ENCODE measurements at regions not wholly inside any gene's neighbourhood (a gene's known extent, or its start where the extent isn't known, plus 50 kb on each side); places are given as distances from the start of the nearest gene placed in this dataset.

DNA sequence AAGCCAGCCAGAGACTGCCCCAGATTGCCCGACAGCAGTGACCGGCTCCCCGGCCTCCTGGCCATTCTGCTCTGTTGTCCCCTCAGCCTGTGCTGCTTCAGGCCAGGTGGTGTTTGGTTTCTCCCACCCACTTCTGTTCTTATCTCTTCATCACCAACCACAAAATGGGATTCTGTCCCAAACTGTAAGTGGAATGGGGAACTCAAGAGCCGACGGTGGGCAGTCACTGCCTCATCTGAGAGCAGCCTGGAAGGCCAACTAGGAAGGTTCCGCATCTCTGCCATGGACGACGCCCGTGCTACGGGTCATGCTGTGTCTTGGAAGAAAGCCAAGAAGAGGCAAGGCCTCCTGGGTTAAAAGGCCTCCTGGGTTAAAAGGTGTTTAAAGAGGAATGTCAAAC is 219.0 kb upstream of the PIK3R1 start:
- in situ Hi-C loops (cut with HindIII; ENCODE audit: low sequenced_read_pairs), result loop anchor here (25.0 kb wide), 1 partner anchor 266 kb away; no protein-coding TSS in a partner anchor

DNA sequence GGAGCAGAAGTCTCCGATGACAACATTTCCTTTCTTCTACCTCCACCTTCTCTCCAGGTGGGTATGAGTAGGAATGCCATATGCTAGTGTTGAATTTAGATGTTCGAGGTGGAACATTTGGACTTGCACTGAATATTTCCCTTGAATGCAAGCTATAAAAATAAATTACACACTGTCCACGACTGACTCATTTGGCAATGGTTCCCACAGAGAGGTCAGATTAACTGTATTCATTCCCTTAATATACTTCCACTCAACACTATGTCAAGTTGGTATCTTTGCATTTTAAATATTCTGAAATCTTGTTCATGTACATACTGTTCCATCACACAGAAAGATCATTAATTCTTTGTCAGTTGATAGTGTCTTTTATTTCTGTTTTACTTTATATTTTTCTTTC is 222.6 kb upstream of the PIK3R1 start:
- in situ Hi-C loops (cut with HindIII; ENCODE audit: low sequenced_read_pairs), result loop anchor here (25.0 kb wide), 1 partner anchor 269 kb away; no protein-coding TSS in a partner anchor

DNA sequence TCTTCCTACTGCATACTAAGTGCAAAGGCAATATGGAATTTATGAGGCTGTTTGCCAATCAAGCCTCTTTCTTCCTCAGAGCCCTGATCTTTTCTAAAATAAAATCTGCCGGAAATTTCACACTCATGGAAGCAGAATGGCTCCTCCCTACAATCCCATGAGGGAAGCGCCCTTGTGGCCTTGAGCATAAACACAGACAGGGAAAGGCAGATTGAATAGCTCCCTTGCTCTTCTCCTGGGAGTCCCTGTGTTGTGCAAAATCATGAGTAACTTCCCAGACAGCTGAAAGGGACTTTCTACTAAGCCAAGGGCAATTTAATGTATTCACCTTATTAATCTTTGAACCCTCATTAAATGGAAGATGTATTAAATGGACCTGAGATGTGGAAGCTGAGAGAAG is 226.1 kb upstream of the PIK3R1 start:
- in situ Hi-C loops (cut with HindIII; ENCODE audit: low sequenced_read_pairs), result loop anchor here (25.0 kb wide), 1 partner anchor 273 kb away; no protein-coding TSS in a partner anchor

DNA sequence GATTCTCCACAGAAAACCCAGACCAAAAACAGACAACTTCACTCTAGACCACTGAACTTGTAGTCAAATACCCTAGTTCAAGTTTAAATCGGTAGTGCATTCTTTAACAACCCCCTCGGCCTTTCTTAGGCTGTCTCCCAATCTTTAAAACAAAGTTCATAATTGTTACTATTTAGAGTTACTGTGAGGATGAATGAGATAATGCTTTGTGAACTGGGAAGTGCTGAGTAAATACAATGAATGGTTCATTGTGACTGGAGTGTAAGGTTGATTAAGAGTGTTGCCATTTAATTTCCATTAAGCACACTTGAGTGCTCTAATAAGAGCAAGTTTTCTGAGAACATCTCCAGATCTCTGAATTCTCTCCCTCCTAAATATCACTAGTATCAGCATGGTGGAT is 228.8 kb upstream of the PIK3R1 start:
- in situ Hi-C loops (cut with HindIII; ENCODE audit: low sequenced_read_pairs), result loop anchor here (25.0 kb wide), 1 partner anchor 276 kb away; no protein-coding TSS in a partner anchor

DNA sequence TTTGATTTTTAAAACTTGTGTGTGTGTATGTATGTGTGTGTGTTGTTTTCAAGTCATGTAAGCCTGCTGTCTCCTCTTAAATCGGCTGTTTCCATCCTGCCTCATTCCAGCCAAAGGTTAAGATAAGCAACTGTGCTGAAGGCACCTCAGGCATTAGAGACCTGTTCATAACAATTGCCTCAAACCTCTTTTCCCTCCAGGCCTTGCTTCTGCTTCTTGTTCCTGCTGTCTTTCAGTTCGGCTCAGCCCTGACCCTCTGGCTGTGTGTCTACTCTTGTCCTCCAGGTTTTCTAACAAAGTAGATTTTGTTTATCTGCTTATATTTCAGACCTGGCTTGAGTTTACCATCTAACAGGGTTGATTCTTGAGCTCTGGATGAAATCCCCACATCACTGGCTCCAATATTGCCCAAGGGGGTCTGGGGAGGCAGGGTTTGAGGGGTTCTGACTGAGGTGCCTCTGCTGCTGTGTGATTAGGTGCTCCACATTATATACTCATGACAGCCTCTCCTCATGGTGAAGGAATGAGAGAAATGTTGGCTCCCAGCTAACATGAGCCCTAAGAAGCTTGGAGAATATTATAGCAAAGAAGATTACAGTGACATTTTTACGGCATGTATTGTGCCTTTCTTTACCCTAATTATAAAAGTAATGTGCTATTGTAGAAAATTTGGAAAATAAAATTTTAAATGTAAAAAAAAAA is 229.7 kb upstream of the PIK3R1 start:
- in situ Hi-C loops (cut with HindIII; ENCODE audit: low sequenced_read_pairs), result loop anchor here (25.0 kb wide), 1 partner anchor 276 kb away; no protein-coding TSS in a partner anchor

DNA sequence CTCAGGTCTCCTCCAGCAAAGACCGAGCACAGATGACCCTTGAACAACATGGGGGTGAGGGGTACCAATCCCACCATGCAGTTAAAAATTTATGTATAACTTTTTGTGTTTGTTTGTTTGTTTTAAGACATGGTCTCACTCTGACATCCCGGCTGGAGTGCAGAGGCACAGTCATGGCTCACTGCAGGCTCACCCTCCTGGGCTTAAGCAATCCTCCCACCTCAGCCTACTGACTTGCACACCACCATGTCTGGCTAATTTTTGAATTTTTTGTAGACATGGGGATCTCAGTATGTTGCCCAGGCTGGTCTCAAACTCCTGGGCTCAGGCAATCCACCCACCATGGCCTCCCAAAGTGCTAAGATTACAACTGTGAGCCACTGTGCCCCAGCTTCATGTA is 231.0 kb upstream of the PIK3R1 start:
- in situ Hi-C loops (cut with HindIII; ENCODE audit: low sequenced_read_pairs), result loop anchor here (25.0 kb wide), 1 partner anchor 278 kb away; no protein-coding TSS in a partner anchor

DNA sequence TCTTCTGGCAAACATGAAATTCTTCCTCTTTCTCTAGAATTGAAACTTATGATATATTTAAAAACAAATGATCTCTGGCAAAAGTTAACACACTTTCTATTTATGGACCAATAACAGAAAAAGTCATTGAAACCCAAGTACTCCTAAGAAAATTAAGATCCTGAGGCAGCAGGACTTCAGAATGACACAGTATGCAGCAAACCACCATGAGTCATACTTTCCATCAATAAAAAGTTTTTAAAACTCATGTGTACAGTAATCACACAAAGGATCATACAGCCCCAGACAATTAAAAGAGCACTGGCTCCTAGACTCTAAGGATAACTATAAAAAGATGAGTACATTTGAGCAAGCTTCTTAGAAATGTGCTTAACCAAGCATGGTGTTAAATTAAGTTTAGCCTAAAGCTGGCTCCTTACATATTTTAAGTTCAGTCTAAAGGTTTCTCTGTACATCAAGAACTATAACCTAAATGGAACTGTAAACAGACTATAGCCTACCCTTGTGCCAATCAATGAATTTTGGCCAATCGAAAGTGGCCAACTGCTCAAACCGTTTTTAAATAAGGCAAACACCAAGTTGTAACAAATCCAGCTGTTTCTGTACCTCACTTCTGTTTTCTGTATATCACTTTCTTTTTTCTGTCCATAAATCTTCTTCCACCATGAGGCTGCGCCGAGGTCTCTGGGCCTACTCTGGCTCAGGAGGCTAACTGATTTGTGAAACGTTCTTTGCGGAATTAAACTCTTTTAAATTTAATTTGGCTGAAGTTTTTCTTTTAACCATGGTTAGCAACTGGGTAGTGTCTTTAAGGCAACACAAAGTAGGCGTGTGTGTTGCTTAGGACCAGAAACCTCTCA is 232.1 kb upstream of the PIK3R1 start:
- in situ Hi-C loops (cut with HindIII; ENCODE audit: low sequenced_read_pairs), result loop anchor here (25.0 kb wide), 1 partner anchor 279 kb away; no protein-coding TSS in a partner anchor

DNA sequence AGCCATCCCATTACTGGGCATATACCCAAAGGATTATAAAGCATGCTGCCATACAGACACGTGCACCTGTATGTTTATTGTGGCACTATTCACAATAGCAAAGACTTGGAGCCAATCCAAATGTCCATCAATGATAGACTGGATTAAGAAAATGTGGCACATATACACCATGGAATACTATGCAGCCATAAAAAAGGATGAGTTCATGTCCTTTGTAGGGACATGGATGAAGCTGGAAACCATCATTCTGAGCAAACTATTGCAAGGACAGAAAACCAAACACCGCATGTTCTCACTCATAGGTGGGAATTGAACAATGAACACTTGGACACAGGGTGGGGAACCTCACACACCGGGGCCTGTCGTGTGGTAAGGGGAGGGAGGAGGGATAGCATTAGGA is 233.4 kb upstream of the PIK3R1 start:
- in situ Hi-C loops (cut with HindIII; ENCODE audit: low sequenced_read_pairs), result loop anchor here (25.0 kb wide), 1 partner anchor 280 kb away; no protein-coding TSS in a partner anchor

DNA sequence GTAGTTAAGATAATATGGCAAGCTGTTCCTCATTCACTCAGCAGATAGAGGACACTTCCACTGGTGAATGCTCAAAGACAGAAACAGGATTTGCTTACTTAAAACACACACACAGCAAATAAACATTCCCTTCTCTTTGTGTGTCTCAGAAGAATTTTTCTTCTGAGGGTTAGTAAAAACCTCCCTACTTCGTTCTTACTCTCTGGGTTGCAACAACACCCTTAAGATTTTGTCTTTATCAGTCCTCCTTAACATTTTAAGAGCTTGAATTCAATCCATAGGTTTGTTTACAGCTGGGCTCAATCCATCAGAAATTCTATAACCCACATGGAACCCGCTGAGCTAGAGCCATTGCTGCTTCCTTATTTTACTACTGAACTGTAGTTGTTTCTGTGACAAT is 237.4 kb upstream of the PIK3R1 start:
- in situ Hi-C loops (cut with HindIII; ENCODE audit: low sequenced_read_pairs), result loop anchor here (25.0 kb wide), 1 partner anchor 284 kb away; no protein-coding TSS in a partner anchor

DNA sequence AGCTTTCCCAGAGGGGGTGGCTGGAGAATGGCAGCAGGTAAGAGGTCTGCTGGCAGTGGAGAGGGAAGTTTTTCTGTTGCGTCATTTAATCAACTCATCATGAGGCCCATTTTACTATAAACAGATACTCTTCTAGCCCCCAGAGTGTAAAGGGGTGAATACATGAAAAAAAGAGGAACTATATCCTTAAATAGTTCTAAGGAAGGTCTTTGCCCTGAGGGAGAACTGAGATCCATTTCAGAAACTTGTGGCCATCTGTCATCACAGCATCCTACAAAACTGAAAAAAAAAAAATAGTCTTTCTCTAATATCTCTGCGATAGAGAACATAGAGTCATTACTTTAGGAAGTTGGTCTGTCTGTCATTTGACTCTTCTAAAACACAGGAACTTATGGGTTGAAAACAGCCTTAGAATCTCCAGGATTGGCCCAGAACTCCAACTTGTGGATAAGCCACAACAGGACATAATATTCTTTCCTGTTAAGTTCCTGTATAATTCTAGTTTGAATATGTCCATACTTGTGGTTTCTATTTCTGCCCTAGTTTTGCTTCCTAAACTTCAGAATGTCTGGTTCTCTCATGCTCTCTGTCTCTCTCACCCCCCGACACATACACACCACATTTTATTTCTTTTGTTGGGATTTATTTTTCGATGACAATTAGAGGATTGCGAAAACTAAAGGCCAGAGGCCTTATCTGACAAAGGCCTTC is 238.5 kb upstream of the PIK3R1 start:
- in situ Hi-C loops (cut with HindIII; ENCODE audit: low sequenced_read_pairs), result loop anchor here (25.0 kb wide), 1 partner anchor 285 kb away; no protein-coding TSS in a partner anchor

DNA sequence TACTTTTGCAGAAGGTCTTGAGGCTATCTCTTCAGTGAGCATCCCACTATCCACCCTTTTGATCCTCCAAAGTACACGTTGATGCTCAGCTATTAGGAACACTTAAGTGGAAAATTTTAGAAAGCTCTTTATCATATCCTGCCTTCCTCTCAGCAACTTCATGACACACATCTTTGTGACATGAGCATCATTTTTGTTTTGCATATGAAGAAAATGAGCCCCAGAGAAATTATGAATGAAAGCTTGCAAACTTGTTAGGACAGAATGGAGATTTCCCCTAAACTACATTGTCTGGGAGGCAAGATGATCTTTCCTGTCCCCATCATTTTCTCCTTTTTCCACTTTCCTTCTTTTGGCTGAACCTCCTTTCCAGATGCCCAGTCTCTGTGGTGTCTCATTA is 239.4 kb upstream of the PIK3R1 start:
- in situ Hi-C loops (cut with HindIII; ENCODE audit: low sequenced_read_pairs), result loop anchor here (25.0 kb wide), 1 partner anchor 286 kb away; no protein-coding TSS in a partner anchor

DNA sequence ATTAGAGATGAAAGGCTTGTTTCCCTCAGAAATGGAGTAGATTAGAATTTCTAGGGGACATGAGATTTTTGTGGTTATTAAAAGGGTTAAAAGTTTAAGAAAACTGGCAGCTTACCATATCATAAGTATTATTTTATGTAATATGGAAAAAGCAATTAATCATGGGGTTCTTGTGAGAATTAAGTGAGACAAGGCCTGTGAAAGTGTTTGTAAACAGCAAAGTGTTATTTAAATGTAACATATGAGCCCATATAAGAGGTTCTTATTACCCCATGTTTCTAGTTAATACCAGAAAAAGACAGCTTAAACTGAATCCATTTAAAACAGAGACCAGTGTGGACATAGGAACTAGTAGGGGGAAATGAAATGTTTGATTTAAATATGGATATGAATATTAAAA is 241.1 kb upstream of the PIK3R1 start:
- in situ Hi-C loops (cut with HindIII; ENCODE audit: low sequenced_read_pairs), result no loop called here

DNA sequence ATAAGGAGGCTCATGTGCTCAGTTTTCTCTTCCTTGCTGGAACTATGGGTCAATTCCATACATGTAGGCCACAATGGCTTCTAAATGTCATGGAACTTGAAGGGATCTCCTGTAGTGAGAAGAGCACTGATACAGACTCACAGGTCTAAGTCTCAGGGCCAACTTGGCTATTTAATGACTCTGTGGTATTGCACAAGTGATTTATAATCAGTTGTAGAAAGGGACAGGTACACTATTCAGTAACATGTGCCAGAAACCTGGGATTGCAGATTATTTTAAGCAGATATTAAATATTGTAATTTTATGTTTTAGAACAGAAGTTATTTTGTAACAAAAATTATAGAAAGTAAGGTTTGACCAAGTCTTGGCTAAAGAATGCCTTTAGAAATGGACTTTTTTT is 241.5 kb upstream of the PIK3R1 start:
- in situ Hi-C loops (cut with HindIII; ENCODE audit: low sequenced_read_pairs), result no loop called here

DNA sequence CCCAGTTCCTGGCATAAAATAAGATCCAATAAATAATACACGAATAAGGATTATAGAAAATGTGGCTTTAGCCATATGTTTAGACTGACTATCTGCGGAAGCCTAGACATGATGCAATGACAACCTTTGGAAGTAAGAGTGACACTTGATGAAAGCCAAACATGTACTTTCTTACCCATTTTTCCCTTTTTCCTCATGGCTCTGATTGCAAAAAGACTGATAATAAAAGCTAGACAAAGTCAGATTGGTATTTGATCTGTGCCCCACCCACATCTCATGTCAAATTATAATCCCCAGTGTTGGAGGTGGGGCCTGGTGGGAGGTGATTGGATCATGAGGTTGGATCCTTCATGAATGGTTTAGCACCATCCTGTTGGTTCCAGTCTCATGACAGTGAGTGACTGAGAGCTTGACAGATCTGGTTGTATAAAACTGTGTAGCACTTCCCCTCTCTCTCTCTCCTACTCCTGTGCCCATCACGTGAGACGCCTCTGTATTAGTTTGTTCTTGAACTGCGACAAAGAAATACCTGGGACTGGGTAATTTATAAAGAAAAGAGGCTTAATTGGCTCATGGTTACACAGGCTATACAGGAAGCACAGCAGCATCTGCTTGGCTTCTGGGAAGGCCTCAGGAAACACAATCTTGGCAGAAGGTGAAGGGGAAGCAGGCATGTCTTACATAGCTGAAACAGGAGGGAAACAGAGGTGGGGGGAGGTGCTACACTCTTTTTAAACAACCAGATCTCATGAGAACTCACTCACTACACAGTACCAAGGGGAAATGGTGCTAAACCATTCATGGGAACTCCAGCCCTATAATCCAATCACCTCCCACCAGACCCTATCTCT is 243.4 kb upstream of the PIK3R1 start:
- in situ Hi-C loops (cut with HindIII; ENCODE audit: low sequenced_read_pairs), result no loop called here

DNA sequence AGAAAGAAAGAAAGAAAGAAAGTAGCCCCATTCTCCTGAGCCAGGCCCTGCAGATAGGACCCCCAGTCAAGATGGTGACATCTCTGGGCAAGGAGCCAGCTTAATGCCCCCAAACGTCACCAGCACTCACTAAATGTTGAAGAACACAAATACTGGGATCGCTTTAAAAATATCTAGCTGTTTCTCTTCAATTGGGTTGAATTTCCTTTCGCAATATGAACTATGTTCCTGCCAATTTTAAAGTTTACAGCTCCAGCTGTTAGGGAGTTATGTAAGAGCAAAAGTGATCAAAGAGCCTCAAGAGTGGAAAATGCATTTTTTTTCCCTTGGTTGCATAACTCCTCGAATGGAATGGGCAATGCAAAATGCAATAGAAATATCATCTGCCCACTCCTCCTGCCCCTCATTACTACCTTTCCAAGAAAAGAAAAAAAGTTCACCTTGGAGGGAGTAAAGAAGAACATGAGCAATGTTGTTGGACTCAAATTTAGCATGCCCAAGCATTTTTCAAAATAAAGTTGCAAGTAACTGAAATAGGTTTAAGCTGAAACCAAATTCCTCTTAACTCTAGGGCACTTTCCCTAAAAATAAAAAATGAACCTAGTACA is 244.2 kb upstream of the PIK3R1 start:
- in situ Hi-C loops (cut with HindIII; ENCODE audit: low sequenced_read_pairs), result no loop called here

DNA sequence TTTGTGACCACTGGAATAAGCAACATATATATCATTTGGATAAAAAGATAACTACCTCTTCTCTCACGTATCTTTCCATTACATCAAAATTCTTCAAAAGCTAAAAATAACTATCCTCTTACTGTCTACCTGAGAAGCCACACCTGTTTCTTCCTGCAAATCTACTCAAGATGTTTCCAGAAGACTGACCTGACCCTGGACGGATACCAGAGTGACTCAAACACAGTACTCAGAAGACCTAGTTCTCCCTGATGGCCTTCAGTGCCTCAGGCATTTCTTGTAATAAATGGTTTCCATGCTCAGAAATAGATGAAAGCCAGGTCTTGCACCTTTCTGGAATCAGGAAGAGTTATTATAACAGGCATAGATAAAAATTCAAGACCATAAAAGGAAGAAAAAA is 245.9 kb upstream of the PIK3R1 start:
- in situ Hi-C loops (cut with HindIII; ENCODE audit: low sequenced_read_pairs), result no loop called here

DNA sequence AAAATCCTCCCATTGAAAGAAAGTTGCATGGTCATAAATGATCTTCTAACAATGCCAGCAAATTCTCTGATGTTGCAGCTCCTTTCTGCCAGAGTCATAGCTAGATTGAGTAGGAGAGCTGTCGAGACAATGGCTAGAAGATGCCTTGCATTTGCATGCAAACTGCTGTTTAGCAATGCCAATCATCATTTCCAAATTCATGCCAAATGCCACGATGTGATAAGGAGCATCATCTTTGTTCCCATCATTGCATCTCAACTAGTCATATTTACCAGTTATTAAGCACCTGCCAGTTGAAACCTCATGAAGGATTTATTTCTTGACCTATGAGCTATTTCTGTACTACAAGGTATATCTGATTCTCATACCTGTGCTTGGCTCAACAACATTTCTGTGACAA is 246.4 kb upstream of the PIK3R1 start:
- in situ Hi-C loops (cut with HindIII; ENCODE audit: low sequenced_read_pairs), result no loop called here

DNA sequence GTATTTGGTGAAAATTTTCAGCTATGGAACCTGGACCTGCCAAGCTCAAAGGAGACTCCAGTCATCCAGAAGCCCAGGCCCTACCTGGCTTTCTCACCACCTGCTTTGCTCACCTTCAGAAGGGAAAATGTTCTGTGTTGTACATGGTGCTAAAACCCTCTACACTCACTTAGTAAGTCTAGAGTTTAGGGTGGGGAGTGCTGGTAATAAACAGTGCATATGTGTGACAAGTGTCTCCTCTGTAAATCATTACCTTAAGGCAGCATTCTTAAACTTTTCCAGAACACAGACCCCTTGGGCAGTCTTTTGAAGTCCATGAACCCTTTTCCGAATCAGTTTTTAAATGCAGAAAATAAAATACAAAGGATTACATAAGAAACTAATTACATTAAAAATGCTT is 248.8 kb upstream of the PIK3R1 start:
- in situ Hi-C loops (cut with HindIII; ENCODE audit: low sequenced_read_pairs), result no loop called here

DNA sequence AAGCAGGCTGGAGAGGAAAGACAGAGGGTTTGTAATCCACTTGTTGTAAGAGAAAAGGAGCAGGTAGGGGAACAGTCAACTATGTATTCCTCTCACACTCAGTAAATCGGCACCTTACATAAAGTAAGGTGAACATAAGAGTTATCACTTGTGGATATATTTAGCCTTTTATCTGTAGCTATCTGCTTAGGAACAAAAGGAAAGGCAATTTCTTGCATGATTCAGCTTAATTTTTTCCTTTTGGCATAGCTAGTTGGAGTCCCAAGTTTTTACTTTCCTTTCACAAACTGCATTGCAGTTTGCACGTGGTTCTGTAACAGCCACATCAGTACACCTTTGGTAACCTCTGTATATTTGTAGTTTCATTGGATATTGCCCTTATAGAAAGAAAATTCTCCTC is 250.9 kb upstream of the PIK3R1 start:
- in situ Hi-C loops (cut with HindIII; ENCODE audit: low sequenced_read_pairs), result no loop called here

Measured in DLD1 (cell line).